Bronchial epithelial cell (primary cell): ENCODE measurements at regions not wholly inside any gene's neighbourhood (a gene's known extent, or its start where the extent isn't known, plus 50 kb on each side); places are given as distances from the start of the nearest gene placed in this dataset.
"Not testable (repeated sequence)": the region's sequence is repeated elsewhere in the genome, so short reads cannot be mapped to it uniquely, and the experiment has no call there.

ENCODE experiments used
- DNase-seq: peaks from one replicate; pipeline ENCODE4 v3.0.0-alpha.2; 2010; ENCODE audit warnings: low read depth
- FAIRE-seq: peaks from 2 replicates; lab custom pipeline; 2011; peaks lifted over from hg19 to GRCh38; lab: Jason Lieb, UNC
- H3K27me3 ChIP-seq: 2 replicates; pipeline ENCODE4 v1.5.1; 2011; ENCODE audit warnings: low read length; ENCODE audit not compliant: control insufficient read depth, insufficient read depth
- H3K36me3 ChIP-seq: 2 replicates; pipeline ENCODE4 v1.5.1; 2011; ENCODE audit warnings: low read length; ENCODE audit not compliant: control insufficient read depth, insufficient read depth
- H3K4me3 ChIP-seq: 2 replicates; pipeline ENCODE4 v1.5.1; 2011; ENCODE audit warnings: mild to moderate bottlenecking, low read depth, low read length, control low read depth
- CTCF ChIP-seq: IDR thresholded peaks from 2 replicates; pipeline ENCODE4 v1.5.1; 2011; ENCODE audit warnings: mild to moderate bottlenecking, moderate library complexity, low read length, control low read depth, inconsistent platforms; ENCODE audit not compliant: insufficient read depth, severe bottlenecking

- Histone ChIP-seq H3K36me3 (no peaks in the 10 kb centered on the region), H3K4me3 (no peak overlapping the region), H3K27me3 (no peaks in the 10 kb centered on the region)
- TF ChIP-seq CTCF: no peak
- no peak for FAIRE-seq
- DNase-seq: no peak
Measured at GRCh38 chr3:150128126-150128525, 157.4 kb upstream of the PFN2 start.

GRCh38 chr3:150127011-150127490 is 156.4 kb upstream of the PFN2 start:
- TF ChIP-seq CTCF: no peak
- DNase-seq (no peak), FAIRE-seq (no peak)
- Histone ChIP-seq H3K4me3 (no peak overlapping the region), H3K36me3 (no peaks in the 10 kb centered on the region), H3K27me3 (no peaks in the 10 kb centered on the region)

- DNase-seq: no peak
- Histone ChIP-seq H3K27me3 (no peaks in the 10 kb centered on the region), H3K4me3 (no peak overlapping the region), H3K36me3 (no peaks in the 10 kb centered on the region)
- FAIRE-seq: no peak
- no peak for TF ChIP-seq CTCF
Measured at GRCh38 chr3:150124142-150124541, 153.4 kb upstream of the PFN2 start.

- H3K4me3 ChIP-seq, FAIRE-seq, DNase-seq, H3K27me3 ChIP-seq, H3K36me3 ChIP-seq: not testable (repeated sequence)
Measured at GRCh38 chr3:150123249-150123648, 152.6 kb upstream of the PFN2 start.

GRCh38 chr3:150118219-150118618 is 147.5 kb upstream of the PFN2 start:
- H3K36me3 ChIP-seq: no peaks in the 10 kb centered on the region
- FAIRE-seq (no peak), DNase-seq (no peak)
- H3K27me3 ChIP-seq: no peaks in the 10 kb centered on the region
- no peak for TF ChIP-seq CTCF
- no peak overlapping the region for H3K4me3 ChIP-seq

GRCh38 chr3:150117076-150117475 is 146.4 kb upstream of the PFN2 start:
- no peak overlapping the region for H3K4me3 ChIP-seq
- TF ChIP-seq CTCF: no peak
- FAIRE-seq (no peak), DNase-seq (no peak)
- no peaks in the 10 kb centered on the region for H3K36me3 ChIP-seq
- H3K27me3 ChIP-seq: no peaks in the 10 kb centered on the region
